Thyroid gland (tissue), 4 donors: ENCODE measurements at regions not wholly inside any gene's neighbourhood (a gene's known extent, or its start where the extent isn't known, plus 50 kb on each side); places are given as distances from the start of the nearest gene placed in this dataset.
A peak's percentile ranks its signal among the peaks of the same experiment; 100 is the strongest.

ENCODE experiments used
- DNase-seq, 2 donors: peaks; one replicate each; pipeline ENCODE4 v3.0.0-alpha.2; 2019
- H3K27ac ChIP-seq, 3 donors: fragments of 200-600 bp; sonication (generic); 1 replicate in 2 of 3; 2 replicates in 1 of 3; pipeline ENCODE4 v1.5.1; 2016 to 2019; ENCODE audit warnings: mild to moderate bottlenecking in 1 of 3, moderate library complexity in 1 of 3
- H3K27me3 ChIP-seq: fragments of 200-600 bp; sonication (generic); one replicate; pipeline ENCODE4 v1.5.1; 2019
- H3K36me3 ChIP-seq, 2 donors: fragments of 200-600 bp; sonication (generic); one replicate each; pipeline ENCODE4 v1.5.1; 2016 to 2019
- H3K4me1 ChIP-seq, 2 donors: fragments of 200-600 bp; sonication (generic); one replicate each; pipeline ENCODE4 v1.5.1; 2017 to 2019
- H3K4me3 ChIP-seq, 3 donors: fragments of 200-600 bp; sonication (generic); replicated peaks in 1 of 3; 1 replicate in 2 of 3; 2 replicates in 1 of 3; pipeline ENCODE4 v1.5.1; 2016; ENCODE audit warnings: mild to moderate bottlenecking in 1 of 3
- H3K9me3 ChIP-seq: fragments of 200-600 bp; sonication (generic); one replicate; pipeline ENCODE4 v1.5.1; 2017
- POLR2A ChIP-seq, 2 donors: fragments of 450-650 bp; IDR thresholded peaks; one replicate each; pipeline ENCODE4 v1.6.1; 2017; ENCODE audit warnings: antibody characterized with exemption in 2 of 2, mild to moderate bottlenecking in 2 of 2, moderate library complexity in 1 of 2
- WGBS, 2 donors: methylation state at CpG; one replicate each; pipeline ENCODE4 v1.1.5; 2017; 5-methylcytosine and 5-hydroxymethylcytosine counted together
- intact Hi-C: fragments of 100-400 bp; cut with DNase I; formaldehyde crosslinking; loops from one replicate; pipeline ENCODE4 v1.15.1; 2023
- TF ChIP-seq, protein P1 (sequence below), 6 experiments: fragments of 200-600 bp in 3 of 6; fragments of 450-650 bp in 3 of 6; sonication (generic) in 3 of 6; IDR thresholded peaks; one replicate each; pipeline ENCODE4 v1.5.1; 2016 to 2019; ENCODE audit warnings: antibody characterized with exemption in 6 of 6, mild to moderate bottlenecking in 2 of 6, inconsistent platforms in 1 of 6, moderate library complexity in 1 of 6

DNA sequence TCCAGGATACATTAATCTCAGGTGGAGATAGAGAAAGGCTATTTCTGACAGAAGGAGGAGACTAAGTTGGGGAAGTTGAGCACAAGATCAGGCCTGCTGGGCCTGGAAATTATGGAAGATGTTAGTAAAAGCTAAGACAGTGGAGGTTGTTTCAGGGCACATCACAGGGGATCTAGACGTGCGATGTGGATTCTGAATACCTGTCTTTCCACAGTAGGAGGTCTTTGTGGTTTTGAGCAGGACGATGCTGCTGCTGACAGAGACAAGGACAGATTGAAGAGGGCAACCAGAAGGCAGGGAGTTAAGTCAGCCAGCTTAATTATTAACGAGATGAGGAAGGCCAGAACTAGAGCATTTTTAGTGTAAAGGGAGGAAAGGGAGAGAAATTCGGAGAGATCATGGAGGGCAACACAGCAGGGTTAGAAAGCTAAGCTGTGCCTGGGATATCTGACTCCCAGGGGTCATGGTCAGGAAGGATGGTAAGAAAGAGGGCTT is 384.9 kb downstream of the MAFB start:
- no peaks in the 10 kb centered on the region for H3K9me3 ChIP-seq
- H3K27ac ChIP-seq = no peak overlapping the region
- intact Hi-C loops = no loop called here
- no peak overlapping the region for H3K4me3 ChIP-seq
- no peaks in the 10 kb centered on the region for H3K27me3 ChIP-seq
- H3K36me3 ChIP-seq = no peaks in the 10 kb centered on the region
- 78 to 79% methylated on average over 5 of the region's 5 CpGs for WGBS, 2 donors
- no peaks in the 10 kb centered on the region for H3K4me1 ChIP-seq
- no peak for DNase-seq
- TF ChIP-seq, protein P1, sequence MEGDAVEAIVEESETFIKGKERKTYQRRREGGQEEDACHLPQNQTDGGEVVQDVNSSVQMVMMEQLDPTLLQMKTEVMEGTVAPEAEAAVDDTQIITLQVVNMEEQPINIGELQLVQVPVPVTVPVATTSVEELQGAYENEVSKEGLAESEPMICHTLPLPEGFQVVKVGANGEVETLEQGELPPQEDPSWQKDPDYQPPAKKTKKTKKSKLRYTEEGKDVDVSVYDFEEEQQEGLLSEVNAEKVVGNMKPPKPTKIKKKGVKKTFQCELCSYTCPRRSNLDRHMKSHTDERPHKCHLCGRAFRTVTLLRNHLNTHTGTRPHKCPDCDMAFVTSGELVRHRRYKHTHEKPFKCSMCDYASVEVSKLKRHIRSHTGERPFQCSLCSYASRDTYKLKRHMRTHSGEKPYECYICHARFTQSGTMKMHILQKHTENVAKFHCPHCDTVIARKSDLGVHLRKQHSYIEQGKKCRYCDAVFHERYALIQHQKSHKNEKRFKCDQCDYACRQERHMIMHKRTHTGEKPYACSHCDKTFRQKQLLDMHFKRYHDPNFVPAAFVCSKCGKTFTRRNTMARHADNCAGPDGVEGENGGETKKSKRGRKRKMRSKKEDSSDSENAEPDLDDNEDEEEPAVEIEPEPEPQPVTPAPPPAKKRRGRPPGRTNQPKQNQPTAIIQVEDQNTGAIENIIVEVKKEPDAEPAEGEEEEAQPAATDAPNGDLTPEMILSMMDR (IDR thresholded peaks at IDR 0.05) = no peak
- no peak for TF ChIP-seq POLR2A (IDR thresholded peaks at IDR 0.05)

DNA sequence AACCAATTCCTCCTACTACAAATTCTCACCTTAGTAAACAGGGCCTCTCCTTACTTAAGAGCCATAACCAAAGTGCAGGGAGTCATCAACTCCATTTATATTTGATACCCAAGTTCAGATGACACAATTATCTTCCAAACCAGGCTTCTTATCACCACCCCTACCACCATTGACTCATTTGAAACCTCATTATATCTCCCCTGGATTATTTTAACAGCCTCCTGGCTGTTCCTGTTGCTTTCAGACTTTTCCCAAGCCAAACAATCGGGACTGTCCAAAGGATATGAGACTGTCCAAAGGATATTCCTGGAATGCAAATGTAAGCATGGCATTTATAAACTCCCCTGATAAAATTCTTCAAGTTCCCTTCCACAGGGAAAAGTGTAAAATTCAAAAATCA is 394.3 kb downstream of the MAFB start:
- WGBS, 2 donors = 62 to 69% methylated on average over 1 of the region's 1 CpG
- Histone ChIP-seq H3K27me3 (no peaks in the 10 kb centered on the region), H3K36me3 (no peaks in the 10 kb centered on the region), H3K4me1 (peaks cover 0 to 4% of the 10 kb centered on the region in 2 donors), H3K4me3 (no peak overlapping the region), H3K9me3 (no peaks in the 10 kb centered on the region), H3K27ac (no peak overlapping the region)
- TF ChIP-seq, protein P1 (IDR thresholded peaks at IDR 0.05) = no peak
- no peak for DNase-seq
- intact Hi-C loops = no loop called here

DNA sequence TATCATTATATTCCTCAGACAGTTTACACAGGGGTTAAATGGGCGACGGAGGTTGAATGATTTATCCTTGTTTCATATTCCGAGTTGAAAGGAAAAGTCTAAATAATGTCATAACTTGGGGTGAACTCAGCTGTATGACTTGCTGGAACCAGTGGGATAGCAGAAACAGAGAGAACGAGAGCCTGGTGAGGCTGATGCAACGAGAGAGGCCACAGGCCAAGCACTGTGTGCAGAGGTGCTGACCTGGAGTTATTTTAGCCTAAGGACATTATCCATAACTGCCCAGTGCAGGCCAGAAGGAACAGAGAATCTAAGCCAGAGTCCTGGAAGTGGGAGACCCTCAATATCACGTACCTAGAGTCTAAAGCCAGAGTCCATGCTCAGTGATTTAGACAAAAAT is 394.9 kb downstream of the MAFB start:
- Histone ChIP-seq H3K9me3 (no peaks in the 10 kb centered on the region), H3K27ac (no peak overlapping the region), H3K4me1 (peaks cover 0 to 4% of the 10 kb centered on the region in 2 donors), H3K27me3 (no peaks in the 10 kb centered on the region), H3K36me3 (no peaks in the 10 kb centered on the region), H3K4me3 (no peak overlapping the region)
- no peak for DNase-seq
- TF ChIP-seq, protein P1 (IDR thresholded peaks at IDR 0.05) = no peak
- TF ChIP-seq POLR2A (IDR thresholded peaks at IDR 0.05) = no peak
- WGBS, 2 donors = 63 to 67% methylated on average over 6 of the region's 6 CpGs
- intact Hi-C loops = no loop called here

DNA sequence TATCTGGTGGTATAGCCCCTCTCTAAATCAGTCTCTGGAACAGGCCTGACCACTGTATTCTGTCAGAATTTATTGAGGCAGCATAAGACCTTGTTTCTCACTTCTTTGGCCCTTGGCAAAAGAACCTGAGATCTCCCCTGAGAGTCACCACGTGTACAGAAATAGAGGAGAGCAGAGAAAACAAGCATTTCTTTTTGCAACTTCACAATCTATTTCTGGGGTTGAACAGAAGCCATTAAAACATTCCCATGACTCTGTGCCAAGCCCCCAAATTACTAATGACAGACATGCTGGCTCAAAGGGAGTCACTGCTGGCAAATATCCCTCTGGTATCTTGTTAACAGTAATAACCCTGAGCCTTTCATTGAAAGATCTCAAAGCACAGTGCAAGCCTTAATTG is 395.3 kb downstream of the MAFB start:
- Histone ChIP-seq H3K4me3 (no peak overlapping the region), H3K9me3 (no peaks in the 10 kb centered on the region), H3K27ac (no peak overlapping the region), H3K36me3 (no peaks in the 10 kb centered on the region), H3K4me1 (peaks cover 0 to 4% of the 10 kb centered on the region in 2 donors), H3K27me3 (no peaks in the 10 kb centered on the region)
- whole genome bisulfite sequencing, 2 donors = 4 to 17% methylated on average over 1 of the region's 1 CpG
- peak in 1 of 2 donors; percentile 8 for DNase-seq
- intact Hi-C loops = no loop called here
- TF ChIP-seq, protein P1 (IDR thresholded peaks at IDR 0.05) = no peak
- TF ChIP-seq POLR2A (IDR thresholded peaks at IDR 0.05) = no peak

DNA sequence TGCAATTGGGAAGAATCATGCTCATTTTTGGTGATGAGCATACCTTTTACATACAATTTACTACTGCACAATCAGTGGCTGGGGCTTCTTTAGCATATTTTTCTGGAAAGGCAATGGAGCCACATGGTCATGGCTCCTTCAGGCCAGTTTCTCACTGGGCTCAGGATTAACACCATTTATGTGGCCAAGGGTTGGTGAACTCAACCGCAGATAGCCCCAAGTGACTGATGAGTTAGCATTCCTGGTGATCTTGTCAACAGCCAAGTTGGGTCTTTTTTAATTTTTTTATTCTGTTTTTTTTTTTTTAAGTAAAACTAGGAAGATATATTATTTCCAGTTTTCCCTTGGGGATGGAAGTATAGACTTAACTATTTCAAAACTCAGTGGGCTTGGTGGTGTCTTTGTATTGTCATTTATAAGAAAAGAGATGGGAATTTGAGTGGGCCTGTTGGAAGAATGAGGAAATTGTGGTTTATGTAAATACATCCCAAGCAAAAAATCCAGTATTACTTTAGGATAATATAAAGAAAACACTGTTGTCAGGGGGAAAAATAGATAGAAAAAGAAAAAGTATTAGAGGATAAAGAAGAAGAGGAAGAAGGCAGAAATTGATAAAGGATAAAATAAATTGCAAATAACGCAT is 397.4 kb downstream of the MAFB start:
- Histone ChIP-seq H3K27ac (no peak overlapping the region), H3K27me3 (no peaks in the 10 kb centered on the region), H3K4me3 (no peak overlapping the region), H3K9me3 (no peaks in the 10 kb centered on the region), H3K36me3 (no peaks in the 10 kb centered on the region), H3K4me1 (peaks cover 10 to 17% of the 10 kb centered on the region in 2 donors)
- no peak for DNase-seq
- 88 to 90% methylated on average over 2 of the region's 2 CpGs for WGBS, 2 donors
- no peak for TF ChIP-seq POLR2A (IDR thresholded peaks at IDR 0.05)
- intact Hi-C loops = no loop called here
